ENCODE measurements at regions not wholly inside any gene's neighbourhood (a gene's known extent, or its start where the extent isn't known, plus 50 kb on each side); places are given as distances from the start of the nearest gene placed in this dataset.
A peak's percentile ranks its signal among the peaks of the same experiment; 100 is the strongest.
"Not testable (repeated sequence)": the region's sequence is repeated elsewhere in the genome, so short reads cannot be mapped to it uniquely, and the experiment has no call there.

- 70 to 71% methylated on average over 12 to 24 of the region's 25 CpGs for WGBS, 2 experiments (ENCODE audit: low coverage in 1 of 2, low lambda C conversion rate in 2 of 2, missing lambda C conversion rate in 2 of 2)
- H3K36me3 ChIP-seq (ENCODE audit: low read depth); H3K9ac ChIP-seq; H3K4me2 ChIP-seq (ENCODE audit: unreplicated experiment); H3K4me1 ChIP-seq (ENCODE audit: insufficient read depth); H3K27me3 ChIP-seq (replicated peaks; ENCODE audit: insufficient read depth); H2AFZ ChIP-seq; in situ Hi-C loops (cut with MboI); H4K20me1 ChIP-seq (ENCODE audit: insufficient read depth); H3K9me3 ChIP-seq (ENCODE audit: low read depth); DNase-seq; H3K9me2 ChIP-seq (ENCODE audit: insufficient read depth); H3F3A ChIP-seq (ENCODE audit: insufficient read depth); H3K79me2 ChIP-seq (ENCODE audit: insufficient read depth); H3K4me3 ChIP-seq; H3K27ac ChIP-seq: not testable (repeated sequence)
Measured at GRCh38 chr9:43089337-43089736, 905.9 kb downstream of the SPATA31A6 start.

GRCh38 chr9:43110376-43110775 lies 926.9 kb downstream of the SPATA31A6 start:
- H3K4me2 ChIP-seq (ENCODE audit: unreplicated experiment); H3K4me1 ChIP-seq (ENCODE audit: insufficient read depth); H3K36me3 ChIP-seq (ENCODE audit: low read depth); H3K9me3 ChIP-seq (ENCODE audit: low read depth); H3F3A ChIP-seq (ENCODE audit: insufficient read depth); H3K9ac ChIP-seq; H2AFZ ChIP-seq; H4K20me1 ChIP-seq (ENCODE audit: insufficient read depth); H3K4me3 ChIP-seq; DNase-seq; H3K27ac ChIP-seq; in situ Hi-C loops (cut with MboI); H3K79me2 ChIP-seq (ENCODE audit: insufficient read depth); H3K9me2 ChIP-seq (ENCODE audit: insufficient read depth); H3K27me3 ChIP-seq (replicated peaks; ENCODE audit: insufficient read depth): not testable (repeated sequence)
- 33 to 59% methylated on average over 7 to 9 of the region's 9 CpGs for WGBS, 2 experiments (ENCODE audit: low coverage in 1 of 2, low lambda C conversion rate in 2 of 2, missing lambda C conversion rate in 2 of 2)

GRCh38 chr9:43112846-43113245 lies 929.4 kb downstream of the SPATA31A6 start:
- H3K9me3 ChIP-seq (ENCODE audit: low read depth); H3K27ac ChIP-seq; in situ Hi-C loops (cut with MboI); H3F3A ChIP-seq (ENCODE audit: insufficient read depth); H3K4me1 ChIP-seq (ENCODE audit: insufficient read depth); H3K4me3 ChIP-seq; H3K79me2 ChIP-seq (ENCODE audit: insufficient read depth); H3K4me2 ChIP-seq (ENCODE audit: unreplicated experiment); H4K20me1 ChIP-seq (ENCODE audit: insufficient read depth); H3K27me3 ChIP-seq (replicated peaks; ENCODE audit: insufficient read depth); H2AFZ ChIP-seq; DNase-seq; H3K9me2 ChIP-seq (ENCODE audit: insufficient read depth); H3K36me3 ChIP-seq (ENCODE audit: low read depth); H3K9ac ChIP-seq: not testable (repeated sequence)
- 51 to 56% methylated on average over 7 of the region's 7 CpGs for WGBS, 2 experiments (ENCODE audit: low coverage in 1 of 2, low lambda C conversion rate in 2 of 2, missing lambda C conversion rate in 2 of 2)

- H3K27me3 ChIP-seq (replicated peaks; ENCODE audit: insufficient read depth); H3K4me2 ChIP-seq (ENCODE audit: unreplicated experiment); H3K9me2 ChIP-seq (ENCODE audit: insufficient read depth); H3K27ac ChIP-seq; H3K36me3 ChIP-seq (ENCODE audit: low read depth); H2AFZ ChIP-seq; H3K4me3 ChIP-seq; H3K9me3 ChIP-seq (ENCODE audit: low read depth); H3K9ac ChIP-seq; H4K20me1 ChIP-seq (ENCODE audit: insufficient read depth); H3K4me1 ChIP-seq (ENCODE audit: insufficient read depth); H3F3A ChIP-seq (ENCODE audit: insufficient read depth); H3K79me2 ChIP-seq (ENCODE audit: insufficient read depth); in situ Hi-C loops (cut with MboI): not testable (repeated sequence)
- peak; percentile 29 for DNase-seq
- WGBS, 2 experiments (ENCODE audit: low coverage in 1 of 2, low lambda C conversion rate in 2 of 2, missing lambda C conversion rate in 2 of 2): 41 to 64% methylated on average over 6 of the region's 6 CpGs
Measured at GRCh38 chr9:43115813-43116229, 932.4 kb downstream of the SPATA31A6 start.

GRCh38 chr9:43118088-43118865 lies 934.8 kb downstream of the SPATA31A6 start:
- H3K36me3 ChIP-seq (ENCODE audit: low read depth); in situ Hi-C loops (cut with MboI); H4K20me1 ChIP-seq (ENCODE audit: insufficient read depth); H3K4me2 ChIP-seq (ENCODE audit: unreplicated experiment); H3K9me3 ChIP-seq (ENCODE audit: low read depth); DNase-seq; H3F3A ChIP-seq (ENCODE audit: insufficient read depth); H3K9ac ChIP-seq; H3K9me2 ChIP-seq (ENCODE audit: insufficient read depth); H3K27ac ChIP-seq; H3K4me1 ChIP-seq (ENCODE audit: insufficient read depth); H3K27me3 ChIP-seq (replicated peaks; ENCODE audit: insufficient read depth); H2AFZ ChIP-seq; H3K79me2 ChIP-seq (ENCODE audit: insufficient read depth); H3K4me3 ChIP-seq: not testable (repeated sequence)
- WGBS, 2 experiments (ENCODE audit: low coverage in 1 of 2, low lambda C conversion rate in 2 of 2, missing lambda C conversion rate in 2 of 2): 44 to 48% methylated on average over 11 of the region's 11 CpGs

GRCh38 chr9:43119565-43119964 lies 936.1 kb downstream of the SPATA31A6 start:
- H3K9me2 ChIP-seq (ENCODE audit: insufficient read depth); H3K27me3 ChIP-seq (replicated peaks; ENCODE audit: insufficient read depth); H3F3A ChIP-seq (ENCODE audit: insufficient read depth); in situ Hi-C loops (cut with MboI); DNase-seq; H4K20me1 ChIP-seq (ENCODE audit: insufficient read depth); H3K79me2 ChIP-seq (ENCODE audit: insufficient read depth); H3K9ac ChIP-seq; H3K36me3 ChIP-seq (ENCODE audit: low read depth); H3K4me2 ChIP-seq (ENCODE audit: unreplicated experiment); H3K9me3 ChIP-seq (ENCODE audit: low read depth); H3K4me1 ChIP-seq (ENCODE audit: insufficient read depth); H2AFZ ChIP-seq; H3K27ac ChIP-seq; H3K4me3 ChIP-seq: not testable (repeated sequence)
- WGBS, 2 experiments (ENCODE audit: low coverage in 1 of 2, low lambda C conversion rate in 2 of 2, missing lambda C conversion rate in 2 of 2): 49 to 52% methylated on average over 6 of the region's 7 CpGs

GRCh38 chr9:43119978-43120377 lies 936.5 kb downstream of the SPATA31A6 start:
- H3K4me3 ChIP-seq; H3K4me2 ChIP-seq (ENCODE audit: unreplicated experiment); H3K9ac ChIP-seq; H3K27ac ChIP-seq; H3K9me2 ChIP-seq (ENCODE audit: insufficient read depth); H4K20me1 ChIP-seq (ENCODE audit: insufficient read depth); H3K9me3 ChIP-seq (ENCODE audit: low read depth); H3K79me2 ChIP-seq (ENCODE audit: insufficient read depth); H3K36me3 ChIP-seq (ENCODE audit: low read depth); H3K4me1 ChIP-seq (ENCODE audit: insufficient read depth); H2AFZ ChIP-seq; DNase-seq; H3F3A ChIP-seq (ENCODE audit: insufficient read depth); H3K27me3 ChIP-seq (replicated peaks; ENCODE audit: insufficient read depth); in situ Hi-C loops (cut with MboI): not testable (repeated sequence)
- WGBS, 2 experiments (ENCODE audit: low coverage in 1 of 2, low lambda C conversion rate in 2 of 2, missing lambda C conversion rate in 2 of 2): 32 to 44% methylated on average over 2 of the region's 3 CpGs

GRCh38 chr9:43125894-43126293 lies 942.4 kb downstream of the SPATA31A6 start:
- H3K4me2 ChIP-seq (ENCODE audit: unreplicated experiment); H3K36me3 ChIP-seq (ENCODE audit: low read depth); H3K9me3 ChIP-seq (ENCODE audit: low read depth); H4K20me1 ChIP-seq (ENCODE audit: insufficient read depth); H3K79me2 ChIP-seq (ENCODE audit: insufficient read depth); in situ Hi-C loops (cut with MboI); DNase-seq; H3F3A ChIP-seq (ENCODE audit: insufficient read depth); H2AFZ ChIP-seq; H3K27me3 ChIP-seq (replicated peaks; ENCODE audit: insufficient read depth); H3K4me3 ChIP-seq; H3K4me1 ChIP-seq (ENCODE audit: insufficient read depth); H3K9ac ChIP-seq; H3K9me2 ChIP-seq (ENCODE audit: insufficient read depth); H3K27ac ChIP-seq: not testable (repeated sequence)
- 58 to 70% methylated on average over 3 of the region's 3 CpGs for WGBS, 2 experiments (ENCODE audit: low coverage in 1 of 2, low lambda C conversion rate in 2 of 2, missing lambda C conversion rate in 2 of 2)

Data from GM23248 (cell line).